ENCODE measurements at regions not wholly inside any gene's neighbourhood (a gene's known extent, or its start where the extent isn't known, plus 50 kb on each side); places are given as distances from the start of the nearest gene placed in this dataset.

- no peak for DNase-seq (ENCODE audit: low read depth, low spot score)
These were observed 562.1 kb upstream of the KLHL29 start for GRCh38 chr2:22822835-22823234.

- DNase-seq (ENCODE audit: low read depth, low spot score), result no peak
These were observed 560.4 kb upstream of the KLHL29 start for GRCh38 chr2:22824618-22825017.

GRCh38 chr2:22826703-22827102 is 558.3 kb upstream of the KLHL29 start:
- no peak for DNase-seq (ENCODE audit: low read depth, low spot score)

- DNase-seq (ENCODE audit: low read depth, low spot score), result no peak
These were observed 555.2 kb upstream of the KLHL29 start for GRCh38 chr2:22829791-22830190.

GRCh38 chr2:22832196-22832595 is 552.8 kb upstream of the KLHL29 start:
- no peak for DNase-seq (ENCODE audit: low read depth, low spot score)

- DNase-seq (ENCODE audit: low read depth, low spot score), result no peak
These were observed 546.5 kb upstream of the KLHL29 start for GRCh38 chr2:22838461-22838860.

GRCh38 chr2:22842205-22842869 is 542.6 kb upstream of the KLHL29 start:
- DNase-seq (ENCODE audit: low read depth, low spot score), result no peak

GRCh38 chr2:22843919-22844537 is 541.0 kb upstream of the KLHL29 start:
- no peak for DNase-seq (ENCODE audit: low read depth, low spot score)

- DNase-seq (ENCODE audit: low read depth, low spot score), result no peak
These were observed 534.7 kb upstream of the KLHL29 start for GRCh38 chr2:22850310-22850709.

GRCh38 chr2:22854588-22854987 is 530.4 kb upstream of the KLHL29 start:
- DNase-seq (ENCODE audit: low read depth, low spot score), result no peak

GRCh38 chr2:22855081-22855480 is 529.9 kb upstream of the KLHL29 start:
- no peak for DNase-seq (ENCODE audit: low read depth, low spot score)

GRCh38 chr2:22855761-22856184 is 529.2 kb upstream of the KLHL29 start:
- DNase-seq (ENCODE audit: low read depth, low spot score), result no peak

GRCh38 chr2:22867973-22868372 is 517.0 kb upstream of the KLHL29 start:
- DNase-seq (ENCODE audit: low read depth, low spot score), result no peak

GRCh38 chr2:22878121-22878520 is 506.9 kb upstream of the KLHL29 start:
- DNase-seq (ENCODE audit: low read depth, low spot score), result no peak

- no peak for DNase-seq (ENCODE audit: low read depth, low spot score)
These were observed 505.7 kb upstream of the KLHL29 start for GRCh38 chr2:22879009-22879863.

GRCh38 chr2:22880161-22880560 is 504.8 kb upstream of the KLHL29 start:
- no peak for DNase-seq (ENCODE audit: low read depth, low spot score)

GRCh38 chr2:22882011-22882410 is 503.0 kb upstream of the KLHL29 start:
- no peak for DNase-seq (ENCODE audit: low read depth, low spot score)

GRCh38 chr2:22882643-22883042 is 502.3 kb upstream of the KLHL29 start:
- DNase-seq (ENCODE audit: low read depth, low spot score), result no peak

GRCh38 chr2:22883054-22883453 is 501.9 kb upstream of the KLHL29 start:
- DNase-seq (ENCODE audit: low read depth, low spot score), result no peak

- DNase-seq (ENCODE audit: low read depth, low spot score), result peak; percentile 50
These were observed 499.7 kb upstream of the KLHL29 start for GRCh38 chr2:22885245-22885644.

GRCh38 chr2:22887426-22887825 is 497.6 kb upstream of the KLHL29 start:
- DNase-seq (ENCODE audit: low read depth, low spot score), result no peak

GRCh38 chr2:22887845-22888244 is 497.1 kb upstream of the KLHL29 start:
- no peak for DNase-seq (ENCODE audit: low read depth, low spot score)

GRCh38 chr2:22890132-22890531 is 494.8 kb upstream of the KLHL29 start:
- DNase-seq (ENCODE audit: low read depth, low spot score), result no peak

Measured in iPS DF 19.7 (cell line).